Mesothelial cell of epicardium (in vitro differentiated cells): ENCODE measurements at regions not wholly inside any gene's neighbourhood (a gene's known extent, or its start where the extent isn't known, plus 50 kb on each side); places are given as distances from the start of the nearest gene placed in this dataset.
"Not testable (repeated sequence)": the region's sequence is repeated elsewhere in the genome, so short reads cannot be mapped to it uniquely, and the experiment has no call there.

ENCODE experiments used
- DNase-seq, 2 experiments: peaks; one replicate each; pipeline ENCODE4 v3.0.0; 2021; ENCODE audit warnings: low spot score in 2 of 2; ENCODE audit not compliant: unreplicated experiment in 2 of 2
- H3K27ac Mint-ChIP-seq: 2 replicates; pipeline ENCODE4 v1.8.0; 2021; ENCODE audit warnings: mixed read lengths
- H3K27me3 Mint-ChIP-seq: 2 replicates; pipeline ENCODE4 v1.8.0; 2021; ENCODE audit warnings: low read depth, mixed read lengths
- H3K36me3 Mint-ChIP-seq: 2 replicates; pipeline ENCODE4 v1.8.0; 2021; ENCODE audit warnings: mixed read lengths
- H3K4me1 Mint-ChIP-seq: 2 replicates; pipeline ENCODE4 v1.8.0; 2021; ENCODE audit warnings: mixed read lengths
- H3K4me3 Mint-ChIP-seq: 2 replicates; pipeline ENCODE4 v1.8.0; 2021; ENCODE audit warnings: mild to moderate bottlenecking, moderate library complexity, mixed read lengths
- H3K9me3 Mint-ChIP-seq: 2 replicates; pipeline ENCODE4 v1.8.0; 2021; ENCODE audit warnings: mixed read lengths
- CTCF ChIP-seq: fragments of 200-600 bp; sonication (generic); IDR thresholded peaks from one replicate; pipeline ENCODE4 v1.5.0; 2021; ENCODE audit warnings: antibody characterized with exemption; ENCODE audit not compliant: unreplicated experiment

DNA sequence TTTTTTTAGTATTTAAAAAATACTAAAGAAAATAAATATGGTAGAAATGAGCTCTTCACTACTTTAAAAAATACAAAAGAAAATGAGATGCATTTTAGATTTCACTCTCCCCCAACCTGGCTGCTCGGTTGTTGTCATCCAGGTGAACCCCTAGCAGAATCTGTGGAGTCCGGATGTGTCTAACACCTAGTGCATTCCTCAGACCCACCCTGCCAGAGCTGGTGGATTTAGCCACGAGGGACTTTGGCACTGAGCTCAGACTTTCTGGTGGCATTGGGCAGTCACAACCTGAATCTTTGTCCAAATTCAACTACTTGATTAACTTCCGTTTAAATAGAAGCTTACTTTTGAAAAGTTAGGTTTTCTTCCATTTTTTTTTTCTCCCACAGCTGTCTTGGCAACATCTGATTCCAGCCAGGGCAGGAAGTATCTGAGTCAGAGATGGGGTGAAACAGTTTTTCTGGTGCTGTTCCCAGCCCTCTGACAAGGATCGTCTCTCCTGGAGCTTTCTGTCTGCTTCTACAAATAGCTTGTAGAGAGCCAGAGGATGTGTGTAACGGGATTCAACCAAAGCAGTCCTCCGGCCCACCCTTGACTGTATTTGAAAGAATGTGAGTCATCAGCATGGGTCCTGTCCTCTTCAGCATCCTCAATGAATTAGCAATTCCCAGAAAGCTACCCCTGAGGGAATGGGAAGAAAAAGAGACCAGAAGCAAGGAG is 301.8 kb upstream of the MCTP2 start:
- no peak for DNase-seq
- Mint-ChIP-seq H3K27ac (no peak overlapping the region), H3K36me3 (no peaks in the 10 kb centered on the region), H3K4me3 (no peak overlapping the region), H3K9me3 (no peaks in the 10 kb centered on the region), H3K4me1 (peaks cover 2% of the 10 kb centered on the region), H3K27me3 (peaks cover 14% of the 10 kb centered on the region)
- TF ChIP-seq CTCF = no peak

- no peaks in the 10 kb centered on the region for H3K36me3 Mint-ChIP-seq
- no peaks in the 10 kb centered on the region for H3K4me1 Mint-ChIP-seq
- H3K4me3 Mint-ChIP-seq = no peak overlapping the region
- H3K27ac Mint-ChIP-seq = no peak overlapping the region
- peaks cover 21% of the 10 kb centered on the region for H3K9me3 Mint-ChIP-seq
- no peak for TF ChIP-seq CTCF
- H3K27me3 Mint-ChIP-seq = no peaks in the 10 kb centered on the region
- DNase-seq = no peak
These were observed 311.2 kb upstream of the MCTP2 start for GRCh38 chr15:93920204-93920603.

DNA sequence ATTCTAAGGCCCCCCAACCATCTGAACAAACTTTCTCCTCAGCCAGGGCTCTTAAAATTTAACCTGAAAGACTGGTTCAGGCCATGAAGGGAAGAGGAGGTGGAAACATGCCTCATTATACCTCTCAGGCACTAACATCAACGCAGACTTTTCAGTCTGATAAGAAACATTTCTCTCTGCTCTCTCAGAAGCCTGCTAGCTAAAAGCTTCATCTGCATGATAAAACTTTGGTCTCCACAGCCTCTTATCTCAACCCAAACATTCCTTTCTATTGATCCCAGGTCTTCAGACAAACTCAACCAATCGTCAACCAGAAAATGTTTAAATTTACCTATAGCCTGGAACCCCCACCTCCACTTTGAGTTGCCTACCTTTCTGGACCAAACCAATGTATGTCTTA is 312.6 kb upstream of the MCTP2 start:
- not testable (repeated sequence) for H3K27ac Mint-ChIP-seq, H3K36me3 Mint-ChIP-seq, H3K4me3 Mint-ChIP-seq, H3K27me3 Mint-ChIP-seq, DNase-seq, H3K4me1 Mint-ChIP-seq
- H3K9me3 Mint-ChIP-seq = peaks cover 21% of the 10 kb centered on the region

- Mint-ChIP-seq H3K4me1 (no peaks in the 10 kb centered on the region), H3K4me3 (no peak overlapping the region), H3K9me3 (peaks cover 11% of the 10 kb centered on the region), H3K36me3 (no peaks in the 10 kb centered on the region), H3K27ac (no peak overlapping the region), H3K27me3 (no peaks in the 10 kb centered on the region)
- TF ChIP-seq CTCF = no peak
- DNase-seq = no peak
These were observed 314.2 kb upstream of the MCTP2 start for GRCh38 chr15:93917181-93917580.

- H3K4me1 Mint-ChIP-seq = no peaks in the 10 kb centered on the region
- H3K27ac Mint-ChIP-seq = no peak overlapping the region
- no peak overlapping the region for H3K4me3 Mint-ChIP-seq
- no peak for TF ChIP-seq CTCF
- no peaks in the 10 kb centered on the region for H3K27me3 Mint-ChIP-seq
- DNase-seq = no peak
- no peaks in the 10 kb centered on the region for H3K9me3 Mint-ChIP-seq
- no peaks in the 10 kb centered on the region for H3K36me3 Mint-ChIP-seq
These were observed 317.5 kb upstream of the MCTP2 start for GRCh38 chr15:93913871-93914270.

- Mint-ChIP-seq H3K36me3 (no peaks in the 10 kb centered on the region), H3K4me1 (no peaks in the 10 kb centered on the region)
These were observed 318.1 kb upstream of the MCTP2 start for GRCh38 chr15:93913310-93913709.

More at GRCh38 chr15:93913310-93913709, 318.1 kb upstream of the MCTP2 start:
- no peak for TF ChIP-seq CTCF
- H3K4me3 Mint-ChIP-seq = no peak overlapping the region
- H3K27ac Mint-ChIP-seq = no peak overlapping the region
- H3K27me3 Mint-ChIP-seq = no peaks in the 10 kb centered on the region
- DNase-seq = no peak
- no peaks in the 10 kb centered on the region for H3K9me3 Mint-ChIP-seq
